ENCODE measurements at regions not wholly inside any gene's neighbourhood (a gene's known extent, or its start where the extent isn't known, plus 50 kb on each side); places are given as distances from the start of the nearest gene placed in this dataset.
"Not testable (repeated sequence)": the region's sequence is repeated elsewhere in the genome, so short reads cannot be mapped to it uniquely, and the experiment has no call there.

DNA sequence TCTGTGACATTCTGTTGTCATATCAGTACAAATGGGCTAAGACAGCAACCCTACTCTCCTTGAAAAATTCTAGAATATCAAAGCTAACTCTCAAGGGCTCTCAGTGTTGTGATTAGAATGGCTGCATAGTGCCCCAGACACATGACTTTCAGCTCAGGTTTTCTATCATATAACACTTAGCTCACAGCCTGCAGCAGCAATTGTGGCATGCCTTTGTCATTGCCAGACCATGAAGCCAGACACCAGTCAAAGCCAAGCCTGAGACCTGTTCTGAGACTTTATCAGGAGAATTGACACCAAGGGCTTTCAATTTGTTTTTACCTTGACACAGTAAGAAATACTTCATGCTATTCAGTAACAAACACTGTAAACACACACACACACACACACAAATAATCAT, 159.0 kb upstream of the SNX2 start:
- Mint-ChIP-seq H3K36me3 (ENCODE audit: low read depth) (no peaks in the 10 kb centered on the region), H3K9me3 (no peaks in the 10 kb centered on the region), H3K27ac (no peak overlapping the region), H3K27me3 (no peaks in the 10 kb centered on the region), H3K4me1 (ENCODE audit: low read depth) (no peaks in the 10 kb centered on the region), H3K4me3 (no peak overlapping the region)

DNA sequence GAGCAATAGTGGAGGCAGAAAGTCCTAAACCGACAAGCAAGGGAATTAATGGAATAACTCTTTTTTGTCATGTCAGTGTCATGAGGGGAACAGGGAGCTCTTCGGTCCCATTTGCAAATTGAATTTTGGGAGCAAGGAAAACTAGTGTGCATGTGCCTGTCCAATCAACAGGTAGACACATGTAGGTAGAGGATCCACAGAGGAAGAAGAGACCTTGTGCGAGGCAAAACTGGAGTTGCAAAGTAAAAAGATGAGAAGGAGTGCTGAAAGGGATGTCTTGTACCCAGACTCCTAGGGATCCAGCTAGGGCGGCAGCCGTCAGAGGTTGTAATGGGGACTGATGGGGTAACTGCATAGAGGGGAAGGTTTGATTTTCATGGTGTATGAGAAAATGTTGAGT, 156.8 kb upstream of the SNX2 start:
- not testable (repeated sequence) for H3K27ac Mint-ChIP-seq; H3K36me3 Mint-ChIP-seq (ENCODE audit: low read depth); H3K27me3 Mint-ChIP-seq; H3K4me3 Mint-ChIP-seq; H3K9me3 Mint-ChIP-seq; H3K4me1 Mint-ChIP-seq (ENCODE audit: low read depth)

DNA sequence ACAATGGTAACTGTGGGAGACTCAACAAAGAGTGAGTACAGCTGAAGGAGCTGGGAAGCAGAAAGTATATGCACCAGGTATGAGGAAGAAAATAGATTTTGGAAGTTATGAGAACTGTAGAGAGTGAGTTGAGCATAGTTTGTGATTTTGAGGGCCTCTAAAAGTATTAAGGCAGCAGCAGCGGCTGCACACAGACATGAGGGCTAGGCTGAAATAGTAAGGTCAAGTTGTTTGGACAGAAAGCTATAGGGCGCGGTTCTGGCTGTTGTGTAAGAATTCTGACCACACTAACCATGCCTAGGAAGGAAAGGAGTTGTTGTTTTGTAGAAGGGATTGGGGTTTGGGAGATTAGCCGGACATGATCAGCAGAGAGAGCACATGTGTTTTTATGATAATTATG, 154.1 kb upstream of the SNX2 start:
- H3K36me3 Mint-ChIP-seq (ENCODE audit: low read depth); H3K27me3 Mint-ChIP-seq; H3K4me3 Mint-ChIP-seq; H3K27ac Mint-ChIP-seq; H3K4me1 Mint-ChIP-seq (ENCODE audit: low read depth); H3K9me3 Mint-ChIP-seq: not testable (repeated sequence)

DNA sequence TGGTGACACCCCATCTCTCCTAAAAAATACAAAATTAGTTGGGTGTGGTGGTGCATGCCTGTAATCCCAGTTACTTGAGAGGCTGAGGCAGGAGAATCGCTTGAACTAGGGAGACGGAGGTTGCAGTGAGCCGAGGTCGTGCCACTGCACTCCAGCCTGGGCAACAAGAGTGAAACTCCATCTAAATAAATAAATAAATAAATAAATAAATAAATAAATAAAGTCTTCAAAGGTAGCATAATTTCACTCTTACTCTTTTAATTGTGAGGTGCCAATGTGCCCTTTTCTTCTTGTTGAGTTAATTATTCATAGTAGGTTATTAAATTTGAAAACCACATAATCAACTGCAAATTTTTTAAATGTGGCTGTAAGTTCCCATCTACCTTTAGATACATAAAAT, 146.2 kb upstream of the SNX2 start:
- H3K27ac Mint-ChIP-seq; H3K4me3 Mint-ChIP-seq; H3K4me1 Mint-ChIP-seq (ENCODE audit: low read depth); H3K27me3 Mint-ChIP-seq; H3K36me3 Mint-ChIP-seq (ENCODE audit: low read depth); H3K9me3 Mint-ChIP-seq: not testable (repeated sequence)

DNA sequence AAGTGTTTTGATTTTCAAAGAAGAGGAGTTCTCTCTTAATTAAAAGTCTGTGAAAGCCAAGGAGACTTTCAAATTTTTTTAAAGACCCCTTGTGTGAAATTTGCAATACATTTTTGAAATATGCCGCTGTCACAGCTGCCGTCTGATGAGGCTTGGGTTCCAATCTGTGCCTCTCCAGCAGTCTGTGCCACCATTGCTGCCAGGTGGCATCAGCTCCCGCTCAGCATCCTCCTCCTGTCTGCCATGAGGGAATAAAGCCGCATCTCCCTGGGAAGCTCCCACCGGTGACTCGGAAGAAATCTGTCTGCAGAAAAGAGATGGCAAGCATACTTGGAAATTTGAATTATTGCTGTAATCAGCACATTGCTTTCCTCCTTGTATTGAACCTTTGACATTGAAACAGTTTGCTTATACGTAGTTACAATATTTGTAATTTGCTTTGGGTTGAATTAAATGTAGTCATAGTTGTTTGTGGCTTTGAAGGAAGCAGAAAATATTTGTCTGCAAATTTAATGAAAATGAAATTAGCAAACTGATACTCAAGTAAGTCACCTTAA, 145.7 kb upstream of the SNX2 start:
- no peaks in the 10 kb centered on the region for H3K4me1 Mint-ChIP-seq (ENCODE audit: low read depth)
- H3K27ac Mint-ChIP-seq, result no peak overlapping the region
- no peaks in the 10 kb centered on the region for H3K36me3 Mint-ChIP-seq (ENCODE audit: low read depth)
- H3K27me3 Mint-ChIP-seq, result no peaks in the 10 kb centered on the region
- peaks cover 3% of the 10 kb centered on the region for H3K9me3 Mint-ChIP-seq
- no peak overlapping the region for H3K4me3 Mint-ChIP-seq

DNA sequence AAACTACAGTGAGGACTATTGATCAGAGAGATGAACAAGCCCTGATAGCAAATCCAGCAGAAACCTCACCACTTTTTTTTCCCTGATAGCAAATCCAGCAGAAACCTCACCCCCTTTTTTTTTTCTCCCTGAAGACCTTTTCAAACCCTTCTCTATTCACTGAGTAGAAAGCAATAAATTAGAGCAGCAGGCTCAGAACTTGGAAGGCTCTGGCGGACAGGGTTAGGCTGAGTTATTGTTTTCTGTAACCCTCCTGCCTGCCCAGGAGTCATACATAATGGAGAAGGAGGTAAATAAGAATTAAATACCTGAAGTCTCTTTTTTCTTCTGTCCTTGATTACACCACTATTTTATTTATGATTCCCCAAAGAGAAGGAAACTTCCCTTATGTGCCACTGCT, 136.3 kb upstream of the SNX2 start:
- H3K9me3 Mint-ChIP-seq, result no peaks in the 10 kb centered on the region
- H3K4me3 Mint-ChIP-seq, result no peak overlapping the region
- H3K4me1 Mint-ChIP-seq (ENCODE audit: low read depth), result no peaks in the 10 kb centered on the region

DNA sequence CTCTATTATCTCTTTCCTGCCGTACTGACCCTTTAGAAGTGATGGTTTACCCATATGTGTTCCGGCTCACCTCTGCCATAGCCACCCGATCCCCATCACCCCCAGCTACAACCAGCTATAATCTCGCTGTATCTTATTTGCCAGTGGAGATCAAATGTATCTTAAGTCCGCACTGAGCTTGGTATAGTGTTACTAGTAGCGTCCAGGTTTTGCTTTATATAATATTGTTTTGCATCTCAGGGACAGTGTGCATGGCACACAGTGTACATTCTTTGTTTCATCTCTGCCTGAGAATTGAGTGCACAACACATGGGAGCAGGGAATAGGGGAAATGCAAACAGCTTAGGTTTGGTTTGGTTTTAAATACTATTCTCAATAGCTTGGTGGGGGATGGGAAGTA, 135.8 kb upstream of the SNX2 start:
- H3K9me3 Mint-ChIP-seq, result no peaks in the 10 kb centered on the region
- no peaks in the 10 kb centered on the region for H3K4me1 Mint-ChIP-seq (ENCODE audit: low read depth)
- H3K36me3 Mint-ChIP-seq (ENCODE audit: low read depth), result no peaks in the 10 kb centered on the region
- peaks cover 16% of the 10 kb centered on the region for H3K27me3 Mint-ChIP-seq
- H3K4me3 Mint-ChIP-seq, result no peak overlapping the region
- no peak overlapping the region for H3K27ac Mint-ChIP-seq

More for the DNA sequence above, 136.3 kb upstream of the SNX2 start:
- Mint-ChIP-seq H3K36me3 (ENCODE audit: low read depth) (no peaks in the 10 kb centered on the region), H3K27me3 (peaks cover 16% of the 10 kb centered on the region), H3K27ac (no peak overlapping the region)

DNA sequence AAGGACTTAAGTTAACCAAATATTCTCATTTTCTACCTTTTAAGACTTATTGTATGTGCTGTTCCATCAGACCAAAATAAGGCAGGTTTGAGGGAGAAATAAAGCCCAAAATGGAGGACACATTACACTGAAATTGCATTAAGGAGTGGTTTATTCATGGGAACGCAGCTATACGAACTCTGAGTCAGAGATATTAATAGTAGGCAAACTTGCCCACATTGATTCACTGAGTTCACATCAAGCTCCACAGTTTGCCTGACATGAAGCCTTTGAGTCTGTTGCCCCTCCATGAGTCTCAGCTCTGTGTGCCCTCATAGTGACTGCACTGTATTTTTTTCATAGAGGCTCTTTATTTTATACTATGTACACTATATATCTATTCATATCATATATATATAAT, 135.0 kb upstream of the SNX2 start:
- no peaks in the 10 kb centered on the region for H3K36me3 Mint-ChIP-seq (ENCODE audit: low read depth)
- no peaks in the 10 kb centered on the region for H3K9me3 Mint-ChIP-seq
- H3K27me3 Mint-ChIP-seq, result peaks cover 16% of the 10 kb centered on the region
- H3K27ac Mint-ChIP-seq, result no peak overlapping the region
- no peak overlapping the region for H3K4me3 Mint-ChIP-seq
- H3K4me1 Mint-ChIP-seq (ENCODE audit: low read depth), result no peaks in the 10 kb centered on the region

DNA sequence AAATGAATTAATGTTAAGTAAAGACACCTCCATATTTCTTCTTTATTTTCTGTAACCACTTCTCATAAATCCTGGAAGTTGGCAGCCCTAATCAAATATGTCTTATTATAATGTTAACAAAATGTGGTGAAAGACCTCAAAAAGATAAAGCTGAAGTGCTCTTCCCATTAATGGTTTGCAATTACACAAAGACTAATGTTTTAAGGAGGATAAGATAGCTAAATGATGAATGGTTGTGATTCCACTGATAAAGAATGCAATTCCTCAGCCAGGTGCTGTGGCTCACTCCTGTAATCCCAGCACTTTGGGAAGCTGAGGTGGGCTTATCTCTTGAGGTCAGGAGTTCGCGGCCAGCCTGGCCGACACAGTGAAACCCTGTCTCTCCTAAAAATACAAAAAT, 125.8 kb upstream of the SNX2 start:
- no peaks in the 10 kb centered on the region for H3K9me3 Mint-ChIP-seq
- H3K27ac Mint-ChIP-seq, result no peak overlapping the region
- H3K4me3 Mint-ChIP-seq, result no peak overlapping the region
- H3K36me3 Mint-ChIP-seq (ENCODE audit: low read depth), result no peaks in the 10 kb centered on the region
- peaks cover 6% of the 10 kb centered on the region for H3K27me3 Mint-ChIP-seq
- no peaks in the 10 kb centered on the region for H3K4me1 Mint-ChIP-seq (ENCODE audit: low read depth)

DNA sequence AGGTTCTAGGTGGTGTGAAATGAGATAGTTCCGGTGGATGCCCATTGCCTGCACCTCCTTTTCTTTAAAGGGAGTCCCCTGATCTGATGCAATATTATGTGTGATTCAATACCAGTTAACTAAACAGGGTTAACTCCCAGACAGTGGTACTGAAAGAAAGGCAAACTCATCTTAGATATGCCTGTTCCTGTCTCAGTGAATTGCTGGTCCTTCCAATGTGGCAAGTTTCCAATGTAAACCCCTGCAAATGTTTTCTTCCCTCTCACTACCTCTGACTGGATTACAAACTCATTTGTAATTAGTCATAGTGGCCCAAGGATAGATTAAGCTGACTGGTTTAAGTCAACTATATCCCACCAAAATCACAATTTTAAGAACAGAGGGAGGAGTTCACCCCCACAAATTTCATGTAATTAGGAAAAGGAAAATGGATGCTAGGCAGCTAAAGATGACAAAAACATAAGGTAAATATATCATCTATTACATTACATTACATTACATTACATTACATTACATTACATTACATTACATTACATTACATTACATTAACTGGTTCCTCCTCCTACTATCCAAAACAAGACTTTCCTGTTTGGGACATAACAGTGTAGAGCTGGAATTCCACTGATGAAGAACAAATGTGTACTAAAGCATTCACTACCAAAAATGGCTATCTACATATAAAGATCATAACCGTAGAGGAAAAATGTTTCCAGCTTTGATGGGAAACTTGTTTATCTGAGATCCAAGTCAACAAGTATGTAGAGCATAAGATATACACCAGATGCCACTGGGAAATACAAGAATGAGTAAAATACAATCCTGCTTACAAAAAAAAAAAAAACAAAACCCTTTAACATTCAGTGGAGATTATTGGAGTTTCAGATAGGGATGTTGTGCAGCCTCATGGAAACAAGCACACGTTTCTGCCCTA, 121.5 kb upstream of the SNX2 start:
- H3K36me3 Mint-ChIP-seq (ENCODE audit: low read depth), result no peaks in the 10 kb centered on the region
- no peaks in the 10 kb centered on the region for H3K27me3 Mint-ChIP-seq
- H3K4me3 Mint-ChIP-seq, result no peak overlapping the region
- no peak overlapping the region for H3K27ac Mint-ChIP-seq
- H3K4me1 Mint-ChIP-seq (ENCODE audit: low read depth), result no peaks in the 10 kb centered on the region
- H3K9me3 Mint-ChIP-seq, result no peaks in the 10 kb centered on the region

DNA sequence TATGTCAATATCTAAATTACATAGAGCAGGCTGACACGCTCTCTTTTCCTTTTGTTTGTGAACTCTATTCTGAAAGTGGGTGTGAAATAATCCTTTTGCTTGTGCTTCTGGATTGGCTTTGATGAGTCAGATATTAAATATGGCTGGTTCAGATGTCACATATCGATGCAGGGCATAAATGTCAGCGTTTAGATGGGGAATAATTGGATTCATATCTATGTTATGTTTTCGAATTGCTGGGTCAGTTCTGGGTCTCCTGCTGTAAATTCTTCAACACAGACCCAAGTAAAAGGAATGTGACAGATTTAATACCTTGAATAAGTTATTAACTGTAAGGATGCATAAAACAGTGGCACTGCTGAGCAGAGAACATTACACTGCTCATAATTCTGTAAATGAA, 118.7 kb upstream of the SNX2 start:
- Mint-ChIP-seq H3K27me3 (no peaks in the 10 kb centered on the region), H3K27ac (no peak overlapping the region), H3K4me1 (ENCODE audit: low read depth) (no peaks in the 10 kb centered on the region), H3K9me3 (no peaks in the 10 kb centered on the region), H3K4me3 (no peak overlapping the region), H3K36me3 (ENCODE audit: low read depth) (no peaks in the 10 kb centered on the region)

DNA sequence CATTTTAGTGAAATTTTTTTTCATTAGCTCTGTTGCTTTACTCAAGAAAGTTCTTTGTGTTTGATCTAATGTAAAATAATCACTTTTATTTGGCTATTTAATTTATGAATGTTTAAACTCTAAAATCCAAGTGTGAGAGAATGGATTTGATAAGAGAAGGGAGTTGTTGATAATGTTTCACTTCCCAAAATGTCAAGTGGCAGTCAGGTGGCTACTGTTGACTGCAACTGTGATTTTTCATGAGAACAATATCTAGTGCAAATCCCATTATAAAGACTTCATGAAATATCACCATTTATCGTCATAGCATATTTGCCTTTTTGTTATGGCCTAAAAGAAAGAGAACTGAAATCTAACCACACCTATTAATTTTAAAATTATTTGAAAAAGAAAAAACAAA, 118.3 kb upstream of the SNX2 start:
- no peak overlapping the region for H3K4me3 Mint-ChIP-seq

DNA sequence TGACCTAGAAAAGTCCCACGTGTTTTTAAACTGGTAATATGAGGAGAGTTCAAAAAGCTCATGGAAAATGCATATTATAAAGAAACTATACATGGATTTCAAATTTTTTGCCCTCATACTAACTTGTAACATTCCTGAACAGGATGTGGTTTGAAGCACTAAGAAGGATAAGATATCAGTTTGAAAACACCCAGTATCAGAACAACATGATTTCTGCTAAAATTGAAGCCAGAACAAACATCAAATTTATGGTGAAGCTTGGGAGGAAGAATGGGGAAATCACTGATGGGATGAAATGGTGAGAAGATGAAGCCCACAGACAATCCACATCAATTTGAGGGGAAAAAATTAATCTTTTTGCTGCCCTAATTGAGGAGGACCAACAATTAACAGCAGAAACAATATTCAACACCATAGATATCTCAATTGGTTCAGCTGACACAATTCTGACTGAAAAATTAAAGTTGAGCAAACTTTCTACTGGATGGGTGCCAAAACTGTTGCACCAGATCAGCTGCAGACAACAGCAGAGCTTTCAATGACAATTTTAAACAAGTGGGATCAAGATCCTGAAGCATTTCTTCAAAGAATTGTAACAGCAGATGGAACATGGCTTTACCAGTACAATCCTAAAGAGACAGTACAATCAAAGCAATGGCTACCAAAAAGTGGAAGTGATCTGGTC, 113.2 kb upstream of the SNX2 start:
- Mint-ChIP-seq H3K27ac (no peak overlapping the region), H3K4me3 (no peak overlapping the region), H3K27me3 (no peaks in the 10 kb centered on the region), H3K4me1 (ENCODE audit: low read depth) (no peaks in the 10 kb centered on the region), H3K36me3 (ENCODE audit: low read depth) (no peaks in the 10 kb centered on the region), H3K9me3 (peaks cover 7% of the 10 kb centered on the region)

More for the DNA sequence above, 118.3 kb upstream of the SNX2 start:
- Mint-ChIP-seq H3K27me3 (no peaks in the 10 kb centered on the region), H3K9me3 (no peaks in the 10 kb centered on the region), H3K27ac (no peak overlapping the region), H3K4me1 (ENCODE audit: low read depth) (no peaks in the 10 kb centered on the region), H3K36me3 (ENCODE audit: low read depth) (no peaks in the 10 kb centered on the region)

DNA sequence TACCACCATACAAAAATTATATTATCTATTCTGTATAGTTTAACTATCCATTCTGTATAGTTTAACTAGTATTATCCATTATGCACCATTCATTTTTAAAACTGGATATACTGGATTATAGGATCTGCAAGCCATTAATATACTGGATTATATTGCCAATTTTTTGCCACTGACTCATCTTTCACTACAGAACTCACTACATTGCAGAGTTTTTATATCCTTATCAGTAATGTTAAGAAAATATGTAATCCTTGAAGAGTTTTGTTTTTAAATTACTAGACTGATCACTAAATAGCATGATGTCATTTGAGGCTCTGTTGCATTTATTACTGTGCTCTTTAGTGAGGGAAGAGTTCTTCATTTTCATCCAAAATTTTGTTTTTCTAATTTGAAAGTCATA, 109.8 kb upstream of the SNX2 start:
- no peak overlapping the region for H3K27ac Mint-ChIP-seq
- H3K4me3 Mint-ChIP-seq, result no peak overlapping the region
- H3K9me3 Mint-ChIP-seq, result peaks cover 12% of the 10 kb centered on the region
- H3K27me3 Mint-ChIP-seq, result peaks cover 3% of the 10 kb centered on the region
- no peaks in the 10 kb centered on the region for H3K4me1 Mint-ChIP-seq (ENCODE audit: low read depth)
- no peaks in the 10 kb centered on the region for H3K36me3 Mint-ChIP-seq (ENCODE audit: low read depth)

DNA sequence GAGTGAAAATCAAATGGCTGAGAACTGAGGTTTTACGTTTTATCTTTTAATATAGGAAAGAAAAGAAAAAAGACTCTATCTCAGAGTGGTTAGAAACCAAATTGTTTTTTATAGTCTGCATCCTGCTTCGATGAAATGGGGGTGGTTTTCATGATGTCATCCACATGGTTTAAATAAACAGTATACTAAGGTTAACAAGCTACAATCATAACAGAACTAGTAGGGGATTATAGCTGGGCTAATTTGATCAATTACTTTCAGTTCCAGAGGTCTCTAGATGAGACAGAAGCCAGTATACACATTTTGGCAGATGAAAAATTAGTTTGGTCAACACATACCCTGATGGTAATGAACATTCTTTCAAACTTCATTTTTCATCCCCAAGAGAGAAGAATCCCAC, 106.3 kb upstream of the SNX2 start:
- Mint-ChIP-seq H3K27ac (no peak overlapping the region), H3K4me3 (no peak overlapping the region), H3K9me3 (peaks cover 8% of the 10 kb centered on the region), H3K4me1 (ENCODE audit: low read depth) (no peaks in the 10 kb centered on the region), H3K36me3 (ENCODE audit: low read depth) (no peaks in the 10 kb centered on the region), H3K27me3 (peaks cover 7% of the 10 kb centered on the region)
